ENCODE measurements at regions not wholly inside any gene's neighbourhood (a gene's known extent, or its start where the extent isn't known, plus 50 kb on each side); places are given as distances from the start of the nearest gene placed in this dataset.

DNA sequence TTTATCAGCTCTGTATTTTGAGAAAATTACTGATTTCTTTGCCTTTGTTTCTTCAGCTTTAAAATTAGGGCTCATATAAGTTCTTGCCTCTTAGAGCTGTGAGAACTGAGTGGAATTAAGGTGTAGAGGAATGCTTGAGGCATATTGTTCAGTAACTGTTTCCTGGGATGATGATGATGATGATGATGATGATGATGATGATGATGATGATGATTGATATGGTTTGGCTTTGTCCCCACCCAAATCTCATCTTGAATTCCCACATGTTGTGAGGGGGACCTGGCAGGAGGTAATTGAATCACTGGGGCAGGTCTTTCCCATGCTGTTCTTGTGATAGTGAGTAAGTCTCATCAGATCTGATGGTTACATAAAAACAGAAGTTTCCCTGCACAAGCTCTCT lies 118.7 kb downstream of the CHRM3 start (continued):
- TF ChIP-seq ZNF274 (IDR thresholded peaks at IDR 0.05; ENCODE audit: borderline replicate concordance, extremely low read depth, low read length) (no peak), SP4 (IDR thresholded peaks at IDR 0.05; ENCODE audit: low read length) (no peak), YY1 (IDR thresholded peaks at IDR 0.05; ENCODE audit: low read depth, low read length) (no peak), CEBPB (IDR thresholded peaks at IDR 0.05; ENCODE audit: low read depth, low read length) (no peak), TEAD4 (IDR thresholded peaks at IDR 0.05; ENCODE audit: low read depth, low read length) (no peak), CBX8 (IDR thresholded peaks at IDR 0.05; ENCODE audit: borderline replicate concordance, low read depth, low read length) (no peak), NANOG (IDR thresholded peaks at IDR 0.05; ENCODE audit: insufficient read depth, low read depth, low read length, poor library complexity, severe bottlenecking) (no peak), TBP (IDR thresholded peaks at IDR 0.05; ENCODE audit: low read depth, low read length) (no peak), MAX (IDR thresholded peaks at IDR 0.05) (no peak), NRF1 (IDR thresholded peaks at IDR 0.05; ENCODE audit: low read depth, low read length) (no peak), ASH2L (IDR thresholded peaks at IDR 0.05; ENCODE audit: low read length) (no peak), SP2 (IDR thresholded peaks at IDR 0.05; ENCODE audit: low read length) (no peak)

Data from H1 (cell line).